Suprapubic skin (tissue), 4 donors: ENCODE measurements at regions not wholly inside any gene's neighbourhood (a gene's known extent, or its start where the extent isn't known, plus 50 kb on each side); places are given as distances from the start of the nearest gene placed in this dataset.

ENCODE experiments used
- DNase-seq, 2 donors: peaks; one replicate each; pipeline ENCODE4 v3.0.0-alpha.2; 2019; ENCODE audit warnings: low spot score in 2 of 2
- H3K27ac ChIP-seq: fragments of 200-600 bp; sonication (generic); one replicate; pipeline ENCODE4 v1.5.1; 2019
- H3K27me3 ChIP-seq: fragments of 200-600 bp; sonication (generic); one replicate; pipeline ENCODE4 v1.5.1; 2019
- H3K36me3 ChIP-seq: fragments of 200-600 bp; sonication (generic); one replicate; pipeline ENCODE4 v1.5.1; 2019
- H3K4me1 ChIP-seq: fragments of 200-600 bp; sonication (generic); one replicate; pipeline ENCODE4 v1.5.1; 2019
- H3K4me3 ChIP-seq: fragments of 200-600 bp; sonication (generic); one replicate; pipeline ENCODE4 v1.5.1; 2019; ENCODE audit warnings: mild to moderate bottlenecking
- H3K9me3 ChIP-seq: fragments of 200-600 bp; sonication (generic); one replicate; pipeline ENCODE4 v1.5.1; 2019
- CTCF ChIP-seq, 2 donors: fragments of 200-600 bp in 1 of 2; fragments of 450-650 bp in 1 of 2; sonication (generic) in 1 of 2; IDR thresholded peaks; one replicate each; pipeline ENCODE4 v1.5.1; 2016 to 2019; ENCODE audit warnings: antibody characterized with exemption in 2 of 2, mild to moderate bottlenecking in 1 of 2, moderate library complexity in 1 of 2
- EP300 ChIP-seq: sonication (generic); formaldehyde crosslinking; IDR thresholded peaks from one replicate; pipeline ENCODE4 v1.6.1; 2017; ENCODE audit warnings: antibody characterized with exemption
- POLR2A ChIP-seq, 2 donors: fragments of 450-650 bp; IDR thresholded peaks; one replicate each; pipeline ENCODE4 v1.6.1; 2017; ENCODE audit warnings: antibody characterized with exemption in 2 of 2, mild to moderate bottlenecking in 2 of 2, moderate library complexity in 2 of 2
- POLR2AphosphoS5 ChIP-seq, 3 donors: sonication (generic); formaldehyde crosslinking; IDR thresholded peaks; one replicate each; pipeline ENCODE4 v1.6.1; 2017; ENCODE audit warnings: antibody characterized with exemption in 3 of 3
- WGBS: methylation state at CpG from one replicate; pipeline ENCODE4 v1.1.5; 2018; 5-methylcytosine and 5-hydroxymethylcytosine counted together

GRCh38 chr7:52270301-52270700 is 765.1 kb upstream of the POM121L12 start:
- no peak overlapping the region for H3K4me3 ChIP-seq
- H3K4me1 ChIP-seq, result no peaks in the 10 kb centered on the region
- no peaks in the 10 kb centered on the region for H3K27me3 ChIP-seq
- no peak for DNase-seq
- peaks cover 8% of the 10 kb centered on the region for H3K9me3 ChIP-seq
- H3K27ac ChIP-seq, result no peak overlapping the region
- WGBS, result 56% methylated on average over 3 of the region's 3 CpGs
- TF ChIP-seq POLR2AphosphoS5 (IDR thresholded peaks at IDR 0.05) (no peak), POLR2A (IDR thresholded peaks at IDR 0.05) (no peak), EP300 (no peak), CTCF (IDR thresholded peaks at IDR 0.05) (no peak)
- no peaks in the 10 kb centered on the region for H3K36me3 ChIP-seq

- Histone ChIP-seq H3K9me3 (peaks cover 8% of the 10 kb centered on the region), H3K27me3 (no peaks in the 10 kb centered on the region), H3K4me3 (no peak overlapping the region), H3K4me1 (no peaks in the 10 kb centered on the region), H3K27ac (no peak overlapping the region), H3K36me3 (no peaks in the 10 kb centered on the region)
- WGBS, result 51% methylated on average over 2 of the region's 2 CpGs
- TF ChIP-seq CTCF (IDR thresholded peaks at IDR 0.05), result no peak
- no peak for TF ChIP-seq EP300
- no peak for TF ChIP-seq POLR2AphosphoS5 (IDR thresholded peaks at IDR 0.05)
- no peak for TF ChIP-seq POLR2A (IDR thresholded peaks at IDR 0.05)
- DNase-seq, result no peak
These were observed 765.8 kb upstream of the POM121L12 start for GRCh38 chr7:52269669-52270068.

- no peak for TF ChIP-seq CTCF (IDR thresholded peaks at IDR 0.05)
- TF ChIP-seq POLR2AphosphoS5 (IDR thresholded peaks at IDR 0.05), result no peak
- TF ChIP-seq POLR2A (IDR thresholded peaks at IDR 0.05), result no peak
- TF ChIP-seq EP300, result no peak
- Histone ChIP-seq H3K27ac (no peak overlapping the region), H3K9me3 (peaks cover 8% of the 10 kb centered on the region), H3K4me1 (no peaks in the 10 kb centered on the region), H3K27me3 (no peaks in the 10 kb centered on the region), H3K4me3 (no peak overlapping the region), H3K36me3 (no peaks in the 10 kb centered on the region)
- DNase-seq, result no peak
- WGBS, result 79% methylated on average over 6 of the region's 6 CpGs
These were observed 774.4 kb upstream of the POM121L12 start for GRCh38 chr7:52261057-52261456.

- 80% methylated on average over 6 of the region's 6 CpGs for WGBS
- Histone ChIP-seq H3K4me3 (no peak overlapping the region), H3K27me3 (no peaks in the 10 kb centered on the region), H3K4me1 (no peaks in the 10 kb centered on the region), H3K9me3 (peaks cover 8% of the 10 kb centered on the region), H3K27ac (no peak overlapping the region), H3K36me3 (no peaks in the 10 kb centered on the region)
- no peak for DNase-seq
- TF ChIP-seq CTCF (IDR thresholded peaks at IDR 0.05) (no peak), POLR2AphosphoS5 (IDR thresholded peaks at IDR 0.05) (no peak), EP300 (no peak), POLR2A (IDR thresholded peaks at IDR 0.05) (no peak)
These were observed 775.3 kb upstream of the POM121L12 start for GRCh38 chr7:52260046-52260665.

- DNase-seq, result no peak
- H3K4me1 ChIP-seq, result no peaks in the 10 kb centered on the region
- TF ChIP-seq POLR2A (IDR thresholded peaks at IDR 0.05), result no peak
- no peak for TF ChIP-seq POLR2AphosphoS5 (IDR thresholded peaks at IDR 0.05)
- TF ChIP-seq EP300, result no peak
- no peaks in the 10 kb centered on the region for H3K36me3 ChIP-seq
- H3K27ac ChIP-seq, result no peak overlapping the region
- H3K4me3 ChIP-seq, result no peak overlapping the region
- H3K27me3 ChIP-seq, result no peaks in the 10 kb centered on the region
- 84% methylated on average over 2 of the region's 2 CpGs for WGBS
- peaks cover 8% of the 10 kb centered on the region for H3K9me3 ChIP-seq
These were observed 777.5 kb upstream of the POM121L12 start for GRCh38 chr7:52257890-52258289.
